Brain microvascular endothelial cell (primary cell): ENCODE measurements at regions not wholly inside any gene's neighbourhood (a gene's known extent, or its start where the extent isn't known, plus 50 kb on each side); places are given as distances from the start of the nearest gene placed in this dataset.

Experiments used
- DNase-seq: peaks from one replicate; pipeline ENCODE4 v3.0.0-alpha.2; 2020
- H3K27ac ChIP-seq: fragments of 250-450 bp; sonication (Bioruptor Pico); 2 replicates; pipeline ENCODE4 v1.5.1; 2020; ENCODE audit warnings: mild to moderate bottlenecking, moderate library complexity
- H3K27me3 ChIP-seq: fragments of 250-450 bp; sonication (Bioruptor Pico); replicated peaks from 2 replicates; pipeline ENCODE4 v1.5.1; 2020; ENCODE audit warnings: mild to moderate bottlenecking
- H3K36me3 ChIP-seq: fragments of 250-450 bp; sonication (Bioruptor Pico); replicated peaks from 2 replicates; pipeline ENCODE4 v1.5.1; 2020; ENCODE audit warnings: mild to moderate bottlenecking
- H3K4me3 ChIP-seq: 2 replicates; pipeline ENCODE4 v1.5.1; 2011; ENCODE audit warnings: low read depth, mild to moderate bottlenecking, control low read depth, low read length, moderate library complexity
- CTCF ChIP-seq: IDR thresholded peaks from 2 replicates; pipeline ENCODE4 v1.5.1; 2011; ENCODE audit warnings: low read depth, mild to moderate bottlenecking, moderate library complexity, low read length, control low read depth, inconsistent platforms; ENCODE audit errors: missing control alignments
- in situ Hi-C: cut with HindIII; loops from 2 replicates; pipeline ENCODE4 v1.10.0; 2017; ENCODE audit warnings: low sequenced_read_pairs, low pct_ligation_motif_present

GRCh38 chr9:134234687-134235359, 70.5 kb upstream of the RNU6ATAC start:
- H3K27ac ChIP-seq = no peak overlapping the region
- in situ Hi-C loops = no loop called here
- DNase-seq = no peak
- TF ChIP-seq CTCF = no peak
- no peaks in the 10 kb centered on the region for H3K36me3 ChIP-seq
- no peak overlapping the region for H3K4me3 ChIP-seq
- H3K27me3 ChIP-seq = peaks cover 2% of the 10 kb centered on the region

GRCh38 chr9:134235366-134235765, 71.0 kb upstream of the RNU6ATAC start:
- no peak for DNase-seq
- Histone ChIP-seq H3K27ac (no peak overlapping the region), H3K4me3 (no peak overlapping the region), H3K27me3 (peaks cover 2% of the 10 kb centered on the region), H3K36me3 (no peaks in the 10 kb centered on the region)
- TF ChIP-seq CTCF = no peak
- in situ Hi-C loops = no loop called here

GRCh38 chr9:134236001-134236421, 71.6 kb upstream of the RNU6ATAC start:
- Histone ChIP-seq H3K27me3 (peaks cover 5% of the 10 kb centered on the region), H3K36me3 (no peaks in the 10 kb centered on the region), H3K27ac (no peak overlapping the region), H3K4me3 (no peak overlapping the region)
- in situ Hi-C loops = no loop called here
- TF ChIP-seq CTCF = no peak
- no peak for DNase-seq

- Histone ChIP-seq H3K4me3 (no peak overlapping the region), H3K27ac (no peak overlapping the region), H3K36me3 (no peaks in the 10 kb centered on the region), H3K27me3 (peaks cover 5% of the 10 kb centered on the region)
- DNase-seq = no peak
- in situ Hi-C loops = no loop called here
- no peak for TF ChIP-seq CTCF
Measured at GRCh38 chr9:134236935-134237629, 72.7 kb upstream of the RNU6ATAC start.

GRCh38 chr9:134237630-134238265, 73.4 kb upstream of the RNU6ATAC start:
- TF ChIP-seq CTCF = no peak
- H3K4me3 ChIP-seq = no peak overlapping the region
- in situ Hi-C loops = no loop called here
- H3K36me3 ChIP-seq = no peaks in the 10 kb centered on the region
- no peak overlapping the region for H3K27ac ChIP-seq
- H3K27me3 ChIP-seq = peaks cover 7% of the 10 kb centered on the region
- no peak for DNase-seq
